Aorta (tissue), 5 donors: ENCODE measurements at regions not wholly inside any gene's neighbourhood (a gene's known extent, or its start where the extent isn't known, plus 50 kb on each side); places are given as distances from the start of the nearest gene placed in this dataset.
"Not testable (repeated sequence)": the region's sequence is repeated elsewhere in the genome, so short reads cannot be mapped to it uniquely, and the experiment has no call there.

Experiments
- ATAC-seq: fragments of 200-7000 bp; cut with Tn5 transposase; one replicate; pipeline ENCODE4 v1.9.1; 2022; ENCODE audit warnings: moderate library complexity; ENCODE audit not compliant: low FRiP score
- DNase-seq, 2 donors: peaks; one replicate each; pipeline ENCODE4 v3.0.0-alpha.2; 2020
- H3K27ac ChIP-seq, 2 donors: one replicate each; pipeline ENCODE4 v1.5.1; 2013; ENCODE audit warnings: low read length in 2 of 2, mild to moderate bottlenecking in 2 of 2, moderate library complexity in 2 of 2, control low read depth in 1 of 2, inconsistent platforms in 1 of 2, low read depth in 1 of 2
- H3K27me3 ChIP-seq, 2 donors: one replicate each; pipeline ENCODE4 v1.6.1; 2013; ENCODE audit warnings: control low read depth in 1 of 2, low read length in 1 of 2, mild to moderate bottlenecking in 1 of 2, moderate library complexity in 1 of 2; ENCODE audit not compliant: insufficient read depth in 2 of 2, control insufficient read depth in 1 of 2
- H3K36me3 ChIP-seq, 2 donors: one replicate each; pipeline ENCODE4 v1.6.1; 2013; ENCODE audit warnings: control low read depth in 1 of 2, low read length in 1 of 2, mild to moderate bottlenecking in 1 of 2; ENCODE audit not compliant: insufficient read depth in 2 of 2, control insufficient read depth in 1 of 2
- H3K4me1 ChIP-seq, 2 donors: one replicate each; pipeline ENCODE4 v1.6.1; 2013; ENCODE audit warnings: low read length in 2 of 2, control low read depth in 1 of 2, mild to moderate bottlenecking in 1 of 2, moderate library complexity in 1 of 2; ENCODE audit not compliant: insufficient read depth in 2 of 2, control insufficient read depth in 1 of 2
- H3K4me3 ChIP-seq, 2 donors: one replicate each; pipeline ENCODE4 v1.5.1; 2013; ENCODE audit warnings: low read length in 2 of 2, control low read depth in 1 of 2, mild to moderate bottlenecking in 1 of 2
- H3K9me3 ChIP-seq: one replicate; pipeline ENCODE4 v1.6.1; 2013; ENCODE audit warnings: mild to moderate bottlenecking, low read length; ENCODE audit not compliant: control insufficient read depth
- whole genome bisulfite sequencing, 2 donors: extraction: QIAGEN DNeasy Blood & Tissue Kit; methylation state at CpG; one replicate each; pipeline ENCODE4 v1.1.7; 2013; 5-methylcytosine and 5-hydroxymethylcytosine counted together
- intact Hi-C, 2 donors: fragments of 100-400 bp; cut with DNase I; formaldehyde crosslinking; loops; one replicate each; pipeline versions ENCODE4 v1.14.2 to v1.15.0; 2022
- donor health status: healthy with polysubstance abuse.
- donor health status: Bipolar disorder and iron deficiency.
- donor health status: DM: no; HTN: no; CAD: no.
- donor health status: DM: no; HTN: no; CAD: no.
- donor health status: DM: yes; HTN: yes; CAD: no.

GRCh38 chr9:110028271-110028670 is 179.7 kb downstream of the C9orf152 start:
- DNase-seq (no peak), ATAC-seq (no peak)
- Histone ChIP-seq H3K36me3 (no peaks in the 10 kb centered on the region), H3K4me3 (no peak overlapping the region), H3K27ac (peak overlapping the region in 1 of 2 donors; percentile 21), H3K9me3 (no peaks in the 10 kb centered on the region), H3K4me1 (peaks cover 4 to 16% of the 10 kb centered on the region in 2 donors), H3K27me3 (no peaks in the 10 kb centered on the region)
- WGBS, 2 donors, result 24 to 25% methylated on average over 5 of the region's 5 CpGs
- intact Hi-C loops, result no loop called here

- 26 to 48% methylated on average over 3 of the region's 3 CpGs for WGBS, 2 donors
- H3K9me3 ChIP-seq, result no peaks in the 10 kb centered on the region
- peaks cover 4 to 16% of the 10 kb centered on the region in 2 donors for H3K4me1 ChIP-seq
- no peaks in the 10 kb centered on the region for H3K36me3 ChIP-seq
- DNase-seq, result no peak
- H3K27ac ChIP-seq, result no peak overlapping the region
- intact Hi-C loops, result no loop called here
- no peak for ATAC-seq
- H3K4me3 ChIP-seq, result no peak overlapping the region
- no peaks in the 10 kb centered on the region for H3K27me3 ChIP-seq
Observed at GRCh38 chr9:110028676-110029075, 179.3 kb downstream of the C9orf152 start.

GRCh38 chr9:110029429-110029955 is 178.5 kb downstream of the C9orf152 start:
- peaks cover 4 to 16% of the 10 kb centered on the region in 2 donors for H3K4me1 ChIP-seq
- H3K27me3 ChIP-seq, result no peaks in the 10 kb centered on the region
- DNase-seq (no peak), ATAC-seq (peak; percentile 76)
- peak overlapping the region in 1 of 2 donors; percentile 54 for H3K27ac ChIP-seq
- no peaks in the 10 kb centered on the region for H3K36me3 ChIP-seq
- H3K4me3 ChIP-seq, result no peak overlapping the region
- intact Hi-C loops, result no loop called here
- H3K9me3 ChIP-seq, result no peaks in the 10 kb centered on the region
- WGBS, 2 donors, result 8 to 14% methylated on average over 4 of the region's 4 CpGs

- DNase-seq, result no peak
- ATAC-seq, result no peak
Observed at GRCh38 chr9:110029956-110030480, 177.9 kb downstream of the C9orf152 start.

GRCh38 chr9:110030632-110031031 is 177.3 kb downstream of the C9orf152 start:
- Histone ChIP-seq H3K27ac (no peak overlapping the region), H3K27me3 (no peaks in the 10 kb centered on the region), H3K4me1 (peaks cover 4 to 16% of the 10 kb centered on the region in 2 donors), H3K36me3 (no peaks in the 10 kb centered on the region), H3K9me3 (no peaks in the 10 kb centered on the region), H3K4me3 (no peak overlapping the region)
- intact Hi-C loops, result loop anchor here in 1 of 2 donors (5.0 kb wide), 1 partner anchor 38 kb away; no protein-coding TSS in a partner anchor
- no peak for DNase-seq
- 63 to 70% methylated on average over 3 of the region's 3 CpGs for WGBS, 2 donors
- ATAC-seq, result no peak

More at GRCh38 chr9:110029956-110030480, 177.9 kb downstream of the C9orf152 start:
- intact Hi-C loops, result loop anchor here in 1 of 2 donors (5.0 kb wide), 1 partner anchor 38 kb away; no protein-coding TSS in a partner anchor
- Histone ChIP-seq H3K4me3 (no peak overlapping the region), H3K27ac (no peak overlapping the region), H3K4me1 (peaks cover 4 to 16% of the 10 kb centered on the region in 2 donors), H3K36me3 (no peaks in the 10 kb centered on the region), H3K9me3 (no peaks in the 10 kb centered on the region), H3K27me3 (no peaks in the 10 kb centered on the region)
- 61 to 65% methylated on average over 4 of the region's 4 CpGs for WGBS, 2 donors

- Histone ChIP-seq H3K9me3 (no peaks in the 10 kb centered on the region), H3K27ac (no peak overlapping the region), H3K4me3 (no peak overlapping the region), H3K36me3 (no peaks in the 10 kb centered on the region), H3K27me3 (no peaks in the 10 kb centered on the region), H3K4me1 (peaks cover 4 to 16% of the 10 kb centered on the region in 2 donors)
- ATAC-seq, result no peak
- DNase-seq, result no peak
- WGBS, 2 donors, result 42 to 48% methylated on average over 3 of the region's 3 CpGs
- intact Hi-C loops, result loop anchor here in 1 of 2 donors (5.0 kb wide), 1 partner anchor 39 kb away; no protein-coding TSS in a partner anchor
Observed at GRCh38 chr9:110031511-110032173, 176.3 kb downstream of the C9orf152 start.

- not testable (repeated sequence) for H3K36me3 ChIP-seq, H3K4me3 ChIP-seq, H3K9me3 ChIP-seq, H3K27ac ChIP-seq, H3K27me3 ChIP-seq, ATAC-seq, DNase-seq
- 96 to 97% methylated on average over 7 of the region's 7 CpGs for WGBS, 2 donors
- intact Hi-C loops, result loop anchor here in 1 of 2 donors (5.0 kb wide), 1 partner anchor 40 kb away; no protein-coding TSS in a partner anchor
- peaks cover 4 to 16% of the 10 kb centered on the region in 2 donors for H3K4me1 ChIP-seq
Observed at GRCh38 chr9:110032532-110032931, 175.4 kb downstream of the C9orf152 start.

GRCh38 chr9:110033869-110034268 is 174.1 kb downstream of the C9orf152 start:
- Histone ChIP-seq H3K4me1 (peaks cover 2 to 16% of the 10 kb centered on the region in 2 donors), H3K36me3 (no peaks in the 10 kb centered on the region), H3K9me3 (no peaks in the 10 kb centered on the region), H3K4me3 (no peak overlapping the region), H3K27me3 (no peaks in the 10 kb centered on the region), H3K27ac (no peak overlapping the region)
- intact Hi-C loops, result loop anchor here in 1 of 2 donors (5.0 kb wide), 1 partner anchor 42 kb away; no protein-coding TSS in a partner anchor
- DNase-seq (no peak), ATAC-seq (no peak)
- WGBS, 2 donors, result 32 to 43% methylated on average over 2 of the region's 2 CpGs
